HG03159 (cell line): ENCODE measurements at regions not wholly inside any gene's neighbourhood (a gene's known extent, or its start where the extent isn't known, plus 50 kb on each side); places are given as distances from the start of the nearest gene placed in this dataset.
"Not testable (repeated sequence)": the region's sequence is repeated elsewhere in the genome, so short reads cannot be mapped to it uniquely, and the experiment has no call there.

ENCODE experiments used
- ATAC-seq: cut with Tn5 transposase; IDR thresholded peaks from one replicate; pipeline ENCODE4 v1.9.1; 2021; ENCODE audit warnings: mild to moderate bottlenecking, moderate library complexity; ENCODE audit not compliant: unreplicated experiment

DNA sequence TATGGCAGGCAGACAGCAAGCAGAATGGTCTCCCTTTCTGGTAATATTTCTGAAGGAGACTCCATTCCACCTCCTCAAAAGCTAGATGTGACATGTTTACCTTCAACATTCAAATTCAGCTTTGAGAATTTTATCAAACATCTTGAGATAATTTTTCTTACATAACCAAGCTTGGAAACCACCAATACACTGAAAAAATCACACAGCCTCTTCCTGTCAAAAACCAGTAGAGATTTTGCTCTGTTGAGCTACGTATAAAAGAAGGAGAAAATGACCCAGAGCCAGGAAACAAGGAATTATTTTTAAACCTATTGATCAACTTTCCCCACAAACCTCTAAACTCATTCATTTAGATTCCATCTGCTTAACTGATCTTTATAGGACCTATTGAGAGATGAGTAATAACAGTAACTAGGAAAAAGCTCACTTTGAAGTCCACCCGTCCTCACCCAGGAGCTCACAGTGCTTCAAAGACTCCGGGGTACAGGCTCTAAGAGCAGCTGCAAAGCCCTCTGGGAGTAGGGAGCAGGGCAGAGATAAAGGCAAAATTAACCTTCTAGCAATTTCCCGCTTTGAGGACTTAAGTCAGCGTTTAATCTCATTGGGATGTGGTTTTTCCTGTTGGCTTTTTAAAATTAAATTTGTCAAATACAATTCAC is 318.2 kb upstream of the RASGEF1B start:
- no peak for ATAC-seq

DNA sequence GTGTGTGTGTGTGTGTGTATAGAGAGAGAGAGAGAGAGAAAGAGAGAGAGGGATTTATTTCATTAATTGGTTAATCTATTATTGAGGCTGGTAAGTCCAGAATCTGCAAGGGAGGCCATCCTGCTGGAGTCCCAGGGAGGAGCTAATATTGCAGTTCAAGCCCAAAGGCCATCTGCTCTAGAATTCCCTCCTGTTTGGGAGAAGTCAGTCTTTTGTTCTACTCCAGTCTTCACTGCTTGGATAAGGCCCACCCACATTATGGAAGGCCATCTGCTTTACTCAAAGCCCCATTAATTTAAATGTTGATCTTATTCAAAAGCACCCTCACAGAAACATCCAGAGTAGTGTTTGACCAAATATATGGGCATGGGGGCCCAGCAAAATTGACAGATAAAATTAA is 317.5 kb upstream of the RASGEF1B start:
- ATAC-seq, result no peak

DNA sequence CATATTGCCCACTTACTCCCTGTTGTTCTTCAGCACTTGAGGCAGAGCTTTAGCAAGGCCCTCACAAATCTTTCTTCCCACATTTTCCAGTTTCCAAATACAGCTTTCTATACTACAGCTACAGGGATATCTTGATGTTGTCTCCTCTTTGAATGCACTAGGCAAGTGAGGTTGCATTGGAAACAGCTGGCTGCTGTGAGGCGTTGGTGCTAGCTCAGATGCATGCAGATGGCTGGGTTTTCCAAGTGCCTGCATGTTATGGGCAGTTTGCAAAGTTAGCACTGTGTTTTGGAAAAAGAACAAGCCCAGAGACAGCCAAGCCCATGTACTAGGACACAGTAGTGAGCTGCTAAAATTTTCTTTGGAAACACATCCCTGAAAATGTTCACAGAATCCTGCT is 315.1 kb upstream of the RASGEF1B start:
- ATAC-seq, result no peak

DNA sequence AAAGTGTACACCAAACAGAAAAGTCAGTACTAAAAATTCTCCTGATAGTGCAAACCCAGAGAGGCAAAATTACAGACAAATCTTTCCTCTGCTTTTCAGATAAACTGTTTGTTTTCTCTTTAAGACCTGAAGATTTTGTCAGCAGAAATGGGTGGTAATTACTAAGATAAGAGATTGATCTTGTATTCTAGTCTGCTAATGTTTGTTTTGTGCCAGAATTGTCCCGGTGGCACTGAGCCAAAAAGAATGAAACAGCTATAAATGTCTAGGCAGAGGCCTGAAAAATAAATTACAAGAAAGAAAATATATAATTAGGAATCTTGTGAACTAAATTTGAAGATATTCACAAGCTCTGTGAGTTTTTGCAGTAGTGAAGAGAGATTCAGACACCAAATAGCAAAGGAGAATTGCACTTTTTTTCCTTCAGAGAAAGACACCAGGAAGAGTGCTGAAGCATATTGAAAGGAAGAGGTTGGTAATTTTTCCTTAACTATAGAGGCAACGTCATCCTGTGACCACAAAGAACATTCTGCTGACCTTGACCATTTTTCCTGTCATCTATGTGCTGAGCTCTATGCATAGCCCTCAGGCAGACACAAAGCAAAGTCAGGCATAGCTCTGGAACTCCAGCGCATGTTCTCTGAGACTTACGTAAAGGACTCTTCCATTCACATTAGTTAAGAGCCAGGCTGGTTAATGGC is 314.5 kb upstream of the RASGEF1B start:
- ATAC-seq, result no peak

DNA sequence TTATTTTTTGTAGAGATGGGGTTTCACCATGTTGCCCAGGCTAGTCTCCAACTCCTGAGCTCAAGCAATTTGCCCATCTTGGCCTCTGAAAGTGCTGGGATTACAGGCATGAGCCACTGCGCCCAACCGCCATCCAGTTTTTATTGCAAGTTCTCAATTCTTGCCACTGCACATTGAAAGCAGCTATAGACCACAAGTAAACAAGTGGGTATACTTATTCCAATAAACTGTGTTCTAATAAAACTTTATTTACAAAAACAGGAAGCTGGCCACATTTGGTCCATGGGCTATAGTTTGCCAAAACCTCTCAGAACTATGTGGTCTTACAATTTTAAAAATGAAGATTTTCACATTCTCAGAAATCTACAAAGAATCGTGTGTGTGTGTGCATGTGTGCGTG is 313.6 kb upstream of the RASGEF1B start:
- ATAC-seq, result no peak

DNA sequence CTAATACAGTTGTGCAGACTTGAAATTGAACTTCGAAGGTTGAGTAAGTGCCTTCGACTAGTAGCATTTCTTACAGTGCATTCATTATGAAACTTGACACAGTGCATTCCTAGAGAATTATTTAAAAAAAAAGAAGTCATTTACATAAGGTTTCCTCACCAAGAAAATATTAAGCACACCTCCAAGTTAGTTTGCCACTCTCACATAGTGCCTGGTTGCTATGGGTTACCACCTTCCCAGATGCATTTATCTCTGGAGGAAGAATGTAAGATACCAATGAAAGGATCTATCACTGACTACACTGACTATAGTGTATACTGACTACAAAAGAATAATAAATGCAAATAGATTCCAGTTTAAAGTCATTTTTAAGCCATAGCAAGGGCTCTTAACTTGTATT is 311.9 kb upstream of the RASGEF1B start:
- no peak for ATAC-seq

DNA sequence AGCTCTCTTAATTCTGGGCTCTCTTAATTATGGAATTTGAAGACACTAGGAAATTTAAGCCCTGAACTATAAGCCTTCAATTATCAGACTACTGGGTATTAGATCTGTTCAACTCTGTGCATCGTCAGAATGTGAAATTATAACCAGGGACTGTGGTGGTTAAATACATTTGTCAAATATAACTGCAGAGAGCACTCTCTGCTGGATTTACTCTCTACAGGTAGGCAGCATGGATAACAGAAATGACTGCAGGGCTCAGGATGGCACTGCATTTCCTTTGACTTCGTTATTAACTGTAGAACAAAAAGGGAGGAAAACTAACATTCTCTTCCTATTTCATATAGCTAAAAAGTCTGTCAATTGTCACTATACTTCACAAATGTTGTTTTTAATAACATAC is 310.1 kb upstream of the RASGEF1B start:
- no peak for ATAC-seq

DNA sequence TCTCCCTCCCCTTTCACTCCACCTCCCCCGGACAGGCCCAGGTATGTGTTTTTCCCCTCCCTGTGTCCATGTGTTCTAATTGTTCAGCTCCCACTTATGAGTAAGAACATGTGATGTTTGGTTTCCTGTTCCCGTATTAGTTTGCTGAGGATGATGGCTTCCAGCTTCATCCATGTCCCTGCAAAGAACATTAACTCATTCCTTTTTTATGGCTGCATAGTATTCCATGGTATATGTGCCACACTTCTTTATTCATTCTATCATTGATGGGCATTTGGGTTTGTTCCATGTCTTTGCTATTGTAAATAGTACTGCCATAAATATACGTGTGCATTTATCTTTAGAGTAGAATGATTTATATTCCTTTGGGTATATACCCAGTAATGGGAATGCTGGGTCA is 306.0 kb upstream of the RASGEF1B start:
- ATAC-seq, result not testable (repeated sequence)

DNA sequence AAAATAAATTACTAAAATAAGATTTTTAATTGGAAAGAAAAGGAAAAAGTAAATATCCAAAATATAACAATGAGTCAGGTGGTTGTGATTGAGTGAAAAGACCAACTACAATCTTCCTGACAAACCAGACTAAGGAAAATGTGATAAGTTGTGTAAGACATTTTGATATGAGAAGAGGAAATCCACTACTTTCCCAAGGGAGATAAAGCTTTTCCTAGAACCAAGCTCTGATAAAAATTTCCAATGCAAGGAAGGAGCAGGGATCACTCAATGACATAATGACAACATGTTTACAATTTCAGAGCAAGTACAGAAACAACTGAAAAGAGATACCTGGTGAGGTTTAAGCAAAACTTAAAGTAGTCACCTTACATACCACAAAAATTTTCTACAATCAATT is 305.1 kb upstream of the RASGEF1B start:
- ATAC-seq, result no peak

DNA sequence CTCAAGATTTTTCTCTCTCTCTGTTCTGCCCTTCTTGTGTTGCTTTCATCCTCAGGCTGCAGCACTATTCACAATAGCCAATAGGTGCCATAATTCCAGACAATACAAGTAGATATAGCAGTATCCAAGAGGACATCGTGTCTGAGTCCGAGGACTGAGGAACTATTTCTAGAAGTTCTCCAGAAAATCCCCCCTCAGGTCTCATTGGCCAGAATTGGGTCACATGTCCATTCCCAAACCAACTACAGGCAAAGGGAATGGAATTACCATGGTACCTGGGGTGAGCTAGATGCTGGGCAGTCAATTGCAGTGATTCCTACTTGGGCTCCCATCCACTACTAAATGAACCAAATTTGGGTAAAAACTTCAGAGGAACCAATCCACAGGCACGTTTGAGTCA is 301.9 kb upstream of the RASGEF1B start:
- no peak for ATAC-seq

DNA sequence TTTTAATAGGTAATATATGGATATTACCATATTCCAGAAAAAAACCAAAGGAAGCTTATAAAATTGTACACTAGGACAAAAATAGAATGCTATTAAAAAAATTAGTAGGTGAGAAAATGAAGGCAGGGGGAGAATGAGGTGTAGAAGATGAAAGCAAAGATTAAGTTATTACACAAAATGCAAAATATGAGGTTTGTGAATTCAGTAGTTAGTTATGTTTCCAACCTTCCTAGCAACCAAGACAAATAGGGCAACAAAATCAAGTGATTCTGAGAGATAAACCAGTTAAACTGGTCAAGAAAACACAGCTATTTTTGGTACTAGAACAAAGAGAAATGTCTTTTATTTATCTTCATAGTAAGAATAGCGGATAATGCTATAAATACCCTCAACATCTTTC is 300.0 kb upstream of the RASGEF1B start:
- ATAC-seq, result no peak

DNA sequence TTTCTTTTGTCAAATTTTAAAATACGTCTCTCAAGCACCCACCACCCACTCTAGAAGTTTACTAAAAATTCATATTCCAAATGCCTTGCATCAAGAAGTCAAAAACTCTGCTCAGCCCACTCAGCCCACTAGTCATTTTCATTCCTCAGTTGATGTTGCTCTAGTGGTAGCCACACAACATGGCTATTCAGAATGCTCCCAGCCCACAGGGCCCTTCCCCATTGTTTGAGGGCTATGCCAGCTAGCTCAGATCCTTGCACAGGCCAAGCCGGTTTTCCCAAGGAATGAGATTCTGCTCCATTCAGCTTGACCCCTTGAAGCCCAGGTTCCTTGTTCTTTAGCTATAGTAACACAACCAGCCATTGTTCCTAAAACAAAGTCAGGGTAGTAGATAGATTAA is 297.5 kb upstream of the RASGEF1B start:
- ATAC-seq, result no peak

DNA sequence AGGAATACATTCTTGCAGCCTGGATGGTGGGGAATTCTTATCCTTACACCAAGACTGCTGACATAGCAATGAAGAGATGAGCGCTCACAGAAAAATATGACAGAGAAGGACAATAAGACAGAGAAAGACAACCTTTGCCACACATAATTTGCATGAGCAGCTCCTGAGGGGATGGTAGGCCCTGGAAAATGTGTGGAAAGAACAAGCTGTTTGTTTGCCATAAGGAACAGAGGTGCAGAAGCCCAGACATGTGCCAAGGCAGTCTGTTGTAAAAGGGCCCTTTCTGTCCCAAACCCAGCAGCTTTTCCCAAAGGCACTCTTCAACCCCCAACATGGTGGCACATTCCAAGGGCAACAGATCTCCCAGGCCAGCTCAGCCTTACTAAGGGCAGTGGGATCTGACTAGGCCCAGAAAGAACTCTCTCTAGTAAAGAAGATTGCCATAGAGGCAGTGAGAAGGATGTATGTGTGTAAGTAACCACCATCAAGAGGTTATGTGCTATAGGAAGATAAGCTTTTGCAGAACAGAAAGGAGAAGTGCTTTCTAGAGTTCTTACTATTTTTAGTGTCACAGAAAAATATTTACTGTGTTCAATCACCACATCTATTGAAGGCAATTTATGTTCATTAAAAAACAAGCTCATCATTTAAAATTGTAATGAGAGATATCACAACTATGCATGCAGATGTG is 287.0 kb upstream of the RASGEF1B start:
- ATAC-seq, result peak; percentile 62

DNA sequence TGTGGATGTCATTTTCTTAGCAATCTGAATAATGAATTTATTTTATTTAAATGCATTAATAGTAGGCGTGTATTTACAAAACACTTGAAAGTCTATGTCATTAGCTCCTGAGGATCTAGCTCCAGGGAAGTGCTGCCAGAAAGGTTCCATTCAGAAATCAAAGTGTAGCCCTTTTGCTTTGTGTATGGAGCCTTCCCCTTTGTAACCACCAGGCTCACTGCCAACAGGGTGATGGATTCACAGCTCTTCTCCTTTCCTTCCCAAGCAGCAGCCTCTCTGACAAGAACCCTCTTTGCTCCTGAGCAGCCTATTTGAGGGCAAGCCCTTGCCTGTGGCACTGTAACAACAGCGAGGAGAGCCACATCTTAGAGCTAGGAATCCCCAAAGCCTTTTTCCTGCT is 286.0 kb upstream of the RASGEF1B start:
- no peak for ATAC-seq

DNA sequence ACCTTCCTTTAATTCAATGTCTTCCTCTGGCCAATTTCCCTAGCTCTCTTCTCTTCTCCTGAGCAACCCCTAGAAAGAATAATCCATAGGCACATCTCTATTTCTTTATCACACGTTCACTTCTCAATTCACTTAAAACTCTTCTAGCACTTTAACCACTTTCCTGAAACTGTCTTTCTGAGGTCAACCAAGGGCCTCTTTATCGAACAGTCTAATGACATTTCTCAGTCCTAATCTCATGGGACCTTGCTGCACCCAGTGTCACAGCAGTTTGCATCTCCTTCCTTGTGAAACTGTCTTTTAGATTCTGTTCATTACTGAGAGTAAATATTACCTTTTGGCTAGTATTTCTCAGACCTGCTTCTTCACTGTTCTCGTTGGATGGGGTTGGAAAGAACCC is 285.3 kb upstream of the RASGEF1B start:
- peak; percentile 91 for ATAC-seq

DNA sequence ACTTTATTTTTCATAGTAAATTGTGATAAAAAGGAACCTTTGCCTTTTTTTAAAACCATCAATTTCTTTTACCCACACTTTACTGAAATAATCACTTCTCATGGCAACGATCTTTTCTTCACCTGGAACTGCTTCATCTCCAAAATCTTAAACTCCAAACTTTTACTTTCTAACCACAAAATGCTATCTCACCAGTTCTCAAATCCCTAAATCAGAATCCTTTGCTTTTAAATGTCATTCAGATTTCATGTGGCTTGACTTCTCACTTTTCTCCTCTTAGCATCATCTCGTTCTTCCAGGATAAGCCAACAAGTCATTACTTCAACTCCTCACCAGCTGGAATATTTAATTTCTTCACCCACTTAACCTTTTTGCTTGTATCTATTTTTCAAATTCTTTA is 284.3 kb upstream of the RASGEF1B start:
- ATAC-seq, result no peak

DNA sequence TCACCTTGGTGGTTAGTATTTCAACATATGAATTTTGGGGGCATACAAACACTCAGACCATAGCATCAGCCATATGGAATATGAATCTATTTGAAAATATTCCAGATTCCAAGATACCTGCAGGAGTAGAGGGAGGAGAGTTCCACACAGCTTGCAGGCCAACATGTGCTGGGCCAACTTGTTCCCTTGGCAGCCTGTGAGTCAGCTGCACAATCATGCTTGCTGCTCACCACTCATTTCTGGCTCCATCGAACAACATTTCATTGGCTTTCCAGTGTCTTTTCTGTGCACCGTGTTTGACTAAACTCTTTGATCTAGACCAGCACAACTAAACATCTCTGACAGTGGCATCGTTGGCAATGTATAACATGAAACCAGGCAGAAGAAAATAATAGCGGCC is 282.5 kb upstream of the RASGEF1B start:
- no peak for ATAC-seq

DNA sequence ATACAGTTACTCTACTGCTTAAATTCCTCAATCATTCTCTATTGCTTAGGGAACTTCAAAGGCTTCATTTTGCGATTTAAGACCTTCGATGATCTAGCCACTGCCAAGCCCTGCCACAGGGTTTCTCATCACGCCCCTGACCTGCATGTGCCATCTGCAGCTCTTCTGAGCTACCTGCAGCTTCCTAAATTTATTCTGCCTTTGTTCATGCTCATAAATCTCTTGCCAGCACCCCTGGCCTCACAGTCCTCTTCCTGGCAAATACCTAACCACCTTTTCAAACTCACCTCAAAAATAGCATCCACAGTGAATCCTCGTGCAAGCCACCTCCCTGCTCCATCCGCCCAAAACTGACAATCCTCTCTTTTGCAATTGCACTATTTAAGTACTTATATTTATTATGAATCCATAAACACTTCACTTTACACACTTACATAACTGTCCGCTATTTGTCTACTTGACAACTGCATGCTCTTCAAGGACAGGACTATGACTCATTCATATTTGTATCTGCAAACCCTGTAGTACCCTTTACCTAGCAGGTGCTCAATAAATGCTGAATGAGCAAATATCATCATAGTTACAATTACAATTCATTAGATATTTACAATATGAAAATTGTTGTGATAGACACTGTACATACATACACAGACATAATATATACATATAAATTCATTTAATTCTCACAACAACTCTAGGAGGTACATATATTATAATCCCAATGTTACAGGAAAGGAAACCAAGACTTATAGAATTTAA is 280.0 kb upstream of the RASGEF1B start:
- no peak for ATAC-seq

DNA sequence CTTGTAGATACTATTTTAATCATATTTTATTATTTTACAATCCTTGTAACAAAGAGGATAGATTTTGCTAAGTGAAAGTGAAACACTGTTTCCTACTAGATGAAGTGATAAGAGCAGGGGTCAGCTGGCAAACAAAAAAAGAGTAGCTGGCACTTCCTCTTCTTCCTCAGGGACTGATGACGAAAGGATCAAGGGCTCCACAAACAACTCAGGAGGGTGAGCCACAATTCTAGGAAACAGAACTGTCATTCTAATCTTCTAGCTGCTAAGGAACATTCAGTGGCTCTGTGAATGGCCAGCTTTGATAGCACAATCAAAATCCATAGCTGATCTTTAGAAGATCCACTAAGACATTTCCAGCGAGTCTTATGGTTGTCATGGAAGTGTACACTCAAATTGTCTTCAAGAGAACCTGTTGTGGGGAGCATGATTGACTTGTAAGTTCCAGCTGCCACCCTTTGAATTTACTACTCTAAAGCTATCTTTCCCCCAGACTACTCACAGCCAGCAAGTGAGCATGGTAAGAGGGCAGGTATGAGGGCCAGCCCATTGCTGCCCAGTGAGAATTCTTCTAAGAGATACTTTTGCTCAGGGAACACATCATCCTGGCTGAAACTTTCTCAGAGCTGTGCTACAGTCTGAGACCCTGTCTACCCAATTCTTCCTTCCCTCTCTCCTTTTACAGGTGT is 275.7 kb upstream of the RASGEF1B start:
- no peak for ATAC-seq

DNA sequence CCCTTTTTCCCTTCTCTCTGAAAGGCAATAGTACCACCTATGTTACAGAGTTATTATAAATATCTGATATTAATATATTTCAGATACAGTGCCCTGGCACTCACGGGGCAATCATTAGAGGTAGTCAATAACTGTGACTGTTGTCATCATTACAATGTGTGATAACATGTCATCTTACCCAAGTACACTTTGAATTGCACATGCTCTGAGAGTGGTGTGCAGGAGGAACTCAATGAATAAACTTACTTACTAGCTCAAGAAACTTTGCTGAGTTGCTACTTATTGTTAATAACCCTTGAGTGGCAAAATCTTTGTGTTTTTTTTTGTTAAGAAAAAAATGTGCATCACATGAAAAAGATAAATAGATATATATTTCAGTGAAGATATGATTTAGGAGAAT is 275.1 kb upstream of the RASGEF1B start:
- no peak for ATAC-seq

DNA sequence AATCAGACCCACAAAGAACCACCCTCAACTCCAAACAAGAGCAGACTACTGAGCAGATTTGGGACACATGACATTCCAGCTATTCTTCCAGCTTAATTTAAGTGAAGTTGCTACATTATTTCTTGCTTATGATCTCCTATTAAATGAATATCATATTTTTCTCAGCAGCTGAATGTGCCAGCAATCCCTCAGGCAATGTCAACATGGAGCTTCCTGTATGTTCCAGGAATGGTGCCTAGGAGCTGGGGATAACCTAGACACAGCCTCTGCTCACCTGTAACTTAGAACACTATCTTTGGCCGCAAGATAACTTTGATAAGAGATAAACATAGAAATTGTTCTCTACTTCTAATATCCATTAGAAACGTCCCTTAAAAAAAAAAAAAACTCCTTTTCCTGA is 274.4 kb upstream of the RASGEF1B start:
- ATAC-seq, result no peak
